H1 (cell line): ENCODE measurements at regions not wholly inside any gene's neighbourhood (a gene's known extent, or its start where the extent isn't known, plus 50 kb on each side); places are given as distances from the start of the nearest gene placed in this dataset.

Source experiments
- RXRA ChIP-seq: IDR thresholded peaks from 2 replicates; pipeline ENCODE4 v1.6.1; 2011; ENCODE audit warnings: low read depth, mild to moderate bottlenecking, low read length, moderate library complexity; ENCODE audit not compliant: insufficient read depth
- TAF7 ChIP-seq: optimal IDR thresholded peaks from 2 replicates; pipeline ENCODE3; 2011; ENCODE audit warnings: low read depth, mild to moderate bottlenecking, inconsistent platforms, low read length, moderate library complexity, borderline replicate concordance
- YY1 ChIP-seq: IDR thresholded peaks from 2 replicates; pipeline ENCODE4 v1.6.1; 2011; ENCODE audit warnings: low read depth, mild to moderate bottlenecking, low read length
- TF ChIP-seq, protein P1 (sequence below): IDR thresholded peaks from 2 replicates; pipeline ENCODE4 v1.6.1; 2012; ENCODE audit warnings: low read length, inconsistent platforms

DNA sequence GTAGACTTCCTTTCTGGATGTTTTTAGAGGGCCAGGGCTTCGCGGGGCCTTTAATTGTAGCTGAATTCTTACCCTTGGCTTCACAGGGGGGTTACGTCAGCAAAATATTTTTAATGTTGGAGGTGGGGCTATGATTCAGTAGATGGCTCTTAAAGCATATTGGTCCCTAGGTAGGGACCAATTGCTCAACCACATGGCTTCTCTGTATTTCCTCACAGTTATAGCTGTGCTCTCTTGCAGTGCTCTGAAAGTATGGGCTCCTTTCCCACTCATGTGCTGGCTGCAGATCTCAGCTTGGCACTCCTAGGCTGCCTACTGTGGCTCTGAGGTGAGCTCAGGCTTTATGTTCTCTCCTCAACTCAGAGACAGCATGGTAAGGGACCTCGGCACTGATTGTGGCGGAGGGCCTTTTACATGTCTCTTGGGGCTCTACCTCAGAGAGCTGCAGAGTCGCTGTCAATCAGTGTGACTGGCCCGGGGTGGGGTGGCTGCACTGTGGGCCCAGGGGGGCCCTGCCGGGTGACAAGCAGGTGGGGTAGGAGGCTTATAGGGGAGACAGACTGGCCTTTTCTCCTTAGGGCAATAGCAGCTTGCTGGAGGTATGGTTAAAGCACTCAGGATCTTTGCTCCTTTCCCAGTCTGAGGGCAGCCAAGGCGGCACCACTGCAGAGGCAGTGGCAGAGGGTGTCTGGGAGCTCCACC is 318.0 kb downstream of the DOK5 start (continued):
- TF ChIP-seq, protein P1, sequence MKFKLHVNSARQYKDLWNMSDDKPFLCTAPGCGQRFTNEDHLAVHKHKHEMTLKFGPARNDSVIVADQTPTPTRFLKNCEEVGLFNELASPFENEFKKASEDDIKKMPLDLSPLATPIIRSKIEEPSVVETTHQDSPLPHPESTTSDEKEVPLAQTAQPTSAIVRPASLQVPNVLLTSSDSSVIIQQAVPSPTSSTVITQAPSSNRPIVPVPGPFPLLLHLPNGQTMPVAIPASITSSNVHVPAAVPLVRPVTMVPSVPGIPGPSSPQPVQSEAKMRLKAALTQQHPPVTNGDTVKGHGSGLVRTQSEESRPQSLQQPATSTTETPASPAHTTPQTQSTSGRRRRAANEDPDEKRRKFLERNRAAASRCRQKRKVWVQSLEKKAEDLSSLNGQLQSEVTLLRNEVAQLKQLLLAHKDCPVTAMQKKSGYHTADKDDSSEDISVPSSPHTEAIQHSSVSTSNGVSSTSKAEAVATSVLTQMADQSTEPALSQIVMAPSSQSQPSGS = no peak
- TF ChIP-seq TAF7 (no peak), YY1 (no peak), RXRA (no peak)
